Endothelial cell (in vitro differentiated cells): ENCODE measurements at regions not wholly inside any gene's neighbourhood (a gene's known extent, or its start where the extent isn't known, plus 50 kb on each side); places are given as distances from the start of the nearest gene placed in this dataset.

ENCODE experiments used
- DNase-seq: peaks from one replicate; pipeline ENCODE4 v3.0.0; 2021; ENCODE audit warnings: low spot score
- H3K27ac Mint-ChIP-seq: one replicate; pipeline ENCODE4 v1.8.0; 2021; ENCODE audit warnings: mixed read lengths, inconsistent platforms; ENCODE audit not compliant: unreplicated experiment
- H3K27me3 Mint-ChIP-seq: one replicate; pipeline ENCODE4 v1.8.0; 2021; ENCODE audit warnings: mild to moderate bottlenecking, moderate library complexity, mixed read lengths, inconsistent platforms; ENCODE audit not compliant: unreplicated experiment
- H3K36me3 Mint-ChIP-seq: one replicate; pipeline ENCODE4 v1.8.0; 2021; ENCODE audit warnings: mild to moderate bottlenecking, low read depth, mixed read lengths, inconsistent platforms; ENCODE audit not compliant: unreplicated experiment
- H3K4me1 Mint-ChIP-seq: one replicate; pipeline ENCODE4 v1.8.0; 2021; ENCODE audit warnings: mild to moderate bottlenecking, mixed read lengths, inconsistent platforms; ENCODE audit not compliant: unreplicated experiment
- H3K4me3 Mint-ChIP-seq: one replicate; pipeline ENCODE4 v1.8.0; 2021; ENCODE audit warnings: mild to moderate bottlenecking, mixed read lengths, inconsistent platforms; ENCODE audit not compliant: unreplicated experiment
- H3K9me3 Mint-ChIP-seq: one replicate; pipeline ENCODE4 v1.8.0; 2021; ENCODE audit warnings: mixed read lengths, inconsistent platforms; ENCODE audit not compliant: unreplicated experiment
- TF ChIP-seq, protein P1 (sequence below): fragments of 200-600 bp; sonication (generic); IDR thresholded peaks from one replicate; pipeline ENCODE4 v1.5.0; 2021; ENCODE audit warnings: antibody characterized with exemption; ENCODE audit not compliant: unreplicated experiment

DNA sequence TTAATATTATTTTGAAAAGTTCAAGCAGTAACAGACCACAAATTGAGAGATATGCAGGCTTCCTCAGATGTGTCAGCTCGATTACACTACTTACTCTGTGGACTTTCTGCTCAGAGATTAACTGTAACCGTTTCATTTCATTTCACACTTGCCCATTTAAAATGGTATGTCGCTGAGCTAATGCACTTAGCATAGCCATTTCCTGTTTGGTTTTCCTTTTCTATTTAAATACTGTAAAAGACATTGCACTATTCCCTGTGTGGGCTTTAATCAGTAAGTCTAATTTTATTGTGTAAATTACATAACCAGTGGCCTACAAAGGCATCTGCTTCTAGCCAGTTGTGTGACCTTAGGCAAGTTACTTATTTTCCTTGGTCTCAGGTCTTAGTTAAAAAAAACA lies 237.6 kb downstream of the LACC1 start:
- H3K27me3 Mint-ChIP-seq, result no peaks in the 10 kb centered on the region
- H3K27ac Mint-ChIP-seq, result no peak overlapping the region
- no peak overlapping the region for H3K4me3 Mint-ChIP-seq
- no peaks in the 10 kb centered on the region for H3K36me3 Mint-ChIP-seq
- TF ChIP-seq, protein P1, sequence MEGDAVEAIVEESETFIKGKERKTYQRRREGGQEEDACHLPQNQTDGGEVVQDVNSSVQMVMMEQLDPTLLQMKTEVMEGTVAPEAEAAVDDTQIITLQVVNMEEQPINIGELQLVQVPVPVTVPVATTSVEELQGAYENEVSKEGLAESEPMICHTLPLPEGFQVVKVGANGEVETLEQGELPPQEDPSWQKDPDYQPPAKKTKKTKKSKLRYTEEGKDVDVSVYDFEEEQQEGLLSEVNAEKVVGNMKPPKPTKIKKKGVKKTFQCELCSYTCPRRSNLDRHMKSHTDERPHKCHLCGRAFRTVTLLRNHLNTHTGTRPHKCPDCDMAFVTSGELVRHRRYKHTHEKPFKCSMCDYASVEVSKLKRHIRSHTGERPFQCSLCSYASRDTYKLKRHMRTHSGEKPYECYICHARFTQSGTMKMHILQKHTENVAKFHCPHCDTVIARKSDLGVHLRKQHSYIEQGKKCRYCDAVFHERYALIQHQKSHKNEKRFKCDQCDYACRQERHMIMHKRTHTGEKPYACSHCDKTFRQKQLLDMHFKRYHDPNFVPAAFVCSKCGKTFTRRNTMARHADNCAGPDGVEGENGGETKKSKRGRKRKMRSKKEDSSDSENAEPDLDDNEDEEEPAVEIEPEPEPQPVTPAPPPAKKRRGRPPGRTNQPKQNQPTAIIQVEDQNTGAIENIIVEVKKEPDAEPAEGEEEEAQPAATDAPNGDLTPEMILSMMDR, result no peak
- no peaks in the 10 kb centered on the region for H3K9me3 Mint-ChIP-seq
- peaks cover 12% of the 10 kb centered on the region for H3K4me1 Mint-ChIP-seq
- no peak for DNase-seq

DNA sequence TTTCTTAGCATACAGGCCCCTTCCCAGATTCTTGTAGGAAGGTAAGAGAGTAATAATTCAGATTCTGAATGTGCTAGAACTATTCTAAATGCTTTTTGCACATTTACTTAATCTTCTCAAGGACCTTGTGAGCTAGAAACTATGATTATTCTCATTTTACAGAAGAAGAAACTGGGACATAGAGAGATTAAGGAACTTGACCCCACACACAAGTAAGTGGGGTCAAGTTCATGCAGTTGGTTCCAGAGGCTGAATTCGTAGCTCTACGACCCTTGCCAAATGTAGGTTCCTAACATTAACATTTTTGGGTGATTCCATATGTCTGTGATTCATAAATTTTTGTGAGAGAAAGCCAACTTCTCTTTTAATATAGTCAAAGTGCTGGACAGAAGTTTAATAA lies 238.1 kb downstream of the LACC1 start:
- no peak for DNase-seq
- H3K9me3 Mint-ChIP-seq, result no peaks in the 10 kb centered on the region
- peaks cover 12% of the 10 kb centered on the region for H3K4me1 Mint-ChIP-seq
- no peaks in the 10 kb centered on the region for H3K36me3 Mint-ChIP-seq
- H3K27me3 Mint-ChIP-seq, result no peaks in the 10 kb centered on the region
- no peak overlapping the region for H3K27ac Mint-ChIP-seq
- no peak overlapping the region for H3K4me3 Mint-ChIP-seq
- TF ChIP-seq, protein P1, result no peak

DNA sequence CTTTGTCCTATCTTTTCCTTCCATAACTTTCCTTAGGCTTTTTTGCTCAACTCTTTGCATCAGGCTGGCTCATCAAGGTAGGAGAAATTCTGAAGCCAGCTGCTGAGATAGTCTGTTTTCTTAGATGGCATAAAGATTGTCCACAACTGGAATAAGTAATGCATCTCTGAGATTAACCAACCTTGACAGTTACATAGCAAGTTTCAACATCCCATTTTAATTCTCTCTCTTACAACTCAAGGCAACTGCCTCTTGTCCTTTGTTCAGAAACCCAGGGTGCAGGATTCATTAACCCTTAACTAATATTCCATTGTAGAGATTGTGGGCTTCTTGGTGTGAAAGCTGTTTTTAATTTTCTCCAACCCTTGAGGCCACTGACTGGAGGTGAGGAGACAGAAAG lies 239.2 kb downstream of the LACC1 start:
- no peak overlapping the region for H3K27ac Mint-ChIP-seq
- no peaks in the 10 kb centered on the region for H3K9me3 Mint-ChIP-seq
- no peak for DNase-seq
- no peaks in the 10 kb centered on the region for H3K36me3 Mint-ChIP-seq
- H3K4me3 Mint-ChIP-seq, result no peak overlapping the region
- no peaks in the 10 kb centered on the region for H3K27me3 Mint-ChIP-seq
- TF ChIP-seq, protein P1, result no peak
- peaks cover 12% of the 10 kb centered on the region for H3K4me1 Mint-ChIP-seq

DNA sequence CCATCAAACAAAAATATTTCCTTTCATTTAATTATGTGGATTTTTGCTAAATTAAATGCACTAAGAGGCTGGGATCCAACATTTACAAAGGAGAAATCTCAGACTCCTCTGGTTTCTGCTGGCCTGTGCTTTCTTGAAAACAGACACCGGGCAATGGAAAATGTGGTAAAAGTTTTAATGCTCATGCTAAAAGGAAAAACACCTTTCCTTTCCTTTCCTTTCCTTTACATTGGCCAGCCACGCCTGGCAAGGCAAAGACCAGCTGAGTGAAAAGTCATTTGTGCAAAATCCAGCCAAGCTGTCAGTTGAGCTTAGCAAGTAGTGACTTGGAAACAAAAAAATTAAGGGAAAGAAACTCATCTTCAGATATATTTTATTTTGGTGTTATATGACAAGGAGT lies 240.3 kb downstream of the LACC1 start:
- no peaks in the 10 kb centered on the region for H3K27me3 Mint-ChIP-seq
- no peak overlapping the region for H3K4me3 Mint-ChIP-seq
- no peak overlapping the region for H3K27ac Mint-ChIP-seq
- no peaks in the 10 kb centered on the region for H3K9me3 Mint-ChIP-seq
- H3K36me3 Mint-ChIP-seq, result no peaks in the 10 kb centered on the region
- TF ChIP-seq, protein P1, result no peak
- DNase-seq, result no peak
- peaks cover 12% of the 10 kb centered on the region for H3K4me1 Mint-ChIP-seq

DNA sequence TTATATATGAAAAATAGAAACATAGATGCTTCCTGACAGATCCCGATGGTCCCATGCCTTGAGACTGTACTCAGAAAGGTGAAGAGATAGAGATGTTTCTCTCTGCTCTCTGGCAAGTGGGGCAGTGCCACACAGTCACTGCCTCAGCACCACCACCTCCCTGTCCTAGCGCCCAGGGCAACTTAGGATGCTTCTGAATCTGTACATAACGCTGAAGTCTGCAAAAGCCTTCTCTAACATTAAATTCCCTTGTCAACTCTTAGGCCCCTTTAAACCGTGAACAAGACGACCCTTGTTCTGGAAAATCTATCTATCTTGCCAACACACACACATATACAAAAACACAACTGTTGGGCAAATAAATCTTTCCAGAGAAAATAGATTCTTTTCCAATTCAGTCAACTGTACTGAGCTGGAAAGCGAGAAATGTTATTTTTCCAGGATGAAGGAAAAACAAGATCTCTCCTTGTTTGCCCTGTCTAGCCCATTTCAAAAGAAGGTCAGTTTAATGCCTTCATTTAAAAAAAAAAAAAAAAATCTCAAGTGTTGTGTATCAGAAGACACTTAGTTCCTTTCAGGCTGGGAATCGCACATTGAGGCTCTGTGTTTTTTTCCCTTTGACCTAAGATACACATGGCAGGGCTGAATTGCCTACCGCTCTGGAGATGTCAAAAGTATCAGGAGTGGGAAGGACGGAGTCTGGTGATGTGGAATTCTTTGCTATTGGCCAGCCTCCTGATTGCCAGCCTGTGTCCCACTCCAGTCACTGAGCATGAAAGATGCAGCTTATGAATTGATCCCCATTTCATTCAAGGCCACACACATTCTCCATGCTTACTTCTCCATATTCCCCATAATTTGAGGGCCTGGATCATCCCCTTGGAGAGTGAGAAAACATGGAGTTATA lies 241.4 kb downstream of the LACC1 start:
- H3K4me1 Mint-ChIP-seq, result peaks cover 12% of the 10 kb centered on the region
- TF ChIP-seq, protein P1, result no peak
- H3K4me3 Mint-ChIP-seq, result no peak overlapping the region

More for the DNA sequence above, 241.4 kb downstream of the LACC1 start:
- Mint-ChIP-seq H3K27ac (no peak overlapping the region), H3K27me3 (no peaks in the 10 kb centered on the region), H3K36me3 (no peaks in the 10 kb centered on the region), H3K9me3 (no peaks in the 10 kb centered on the region)
- no peak for DNase-seq
